HG03175 (cell line): ENCODE measurements at regions not wholly inside any gene's neighbourhood (a gene's known extent, or its start where the extent isn't known, plus 50 kb on each side); places are given as distances from the start of the nearest gene placed in this dataset.

Source experiments
- ATAC-seq: cut with Tn5 transposase; IDR thresholded peaks from one replicate; pipeline ENCODE4 v1.9.1; 2021; ENCODE audit warnings: mild to moderate bottlenecking, moderate library complexity; ENCODE audit not compliant: unreplicated experiment

DNA sequence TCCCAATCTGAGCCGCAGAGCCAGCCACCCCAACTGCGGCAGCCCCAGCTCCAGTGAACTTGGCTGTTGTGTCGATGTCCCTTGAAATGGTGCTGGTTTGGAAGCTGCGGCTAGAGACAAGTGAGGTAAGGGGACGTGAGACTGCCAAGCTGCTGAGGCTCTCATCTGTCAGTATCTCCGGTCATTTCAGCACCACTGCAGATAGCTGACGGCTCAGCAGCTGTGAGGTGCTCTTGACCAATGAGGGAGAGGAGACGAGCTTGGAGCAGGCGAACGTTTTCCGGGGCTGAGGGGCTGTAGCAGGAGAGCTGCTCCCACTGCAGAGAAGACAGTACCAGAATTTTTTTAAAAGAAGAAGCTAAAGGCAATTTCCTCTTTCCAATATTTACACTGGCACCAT is 175.5 kb upstream of the CASK start:
- ATAC-seq: no peak

DNA sequence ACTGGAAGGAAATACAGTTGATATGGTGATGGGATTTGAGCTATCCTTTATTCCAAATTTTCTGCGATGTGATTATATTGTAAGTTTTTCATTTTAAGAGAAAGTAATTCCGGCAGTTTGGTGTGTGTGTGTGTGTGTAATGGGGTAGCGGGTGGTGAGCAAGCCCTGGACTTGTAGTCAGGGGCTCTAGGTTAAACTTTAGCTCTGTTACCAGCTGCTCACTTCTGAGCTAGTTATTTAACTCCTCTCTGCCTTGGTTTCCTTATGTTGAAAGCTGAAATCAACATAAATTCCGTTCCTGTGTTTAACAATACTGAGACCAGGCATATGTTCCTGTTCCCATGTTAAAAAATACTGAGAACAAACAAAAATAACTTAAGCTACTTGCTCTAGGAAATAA is 174.1 kb upstream of the CASK start:
- no peak for ATAC-seq

DNA sequence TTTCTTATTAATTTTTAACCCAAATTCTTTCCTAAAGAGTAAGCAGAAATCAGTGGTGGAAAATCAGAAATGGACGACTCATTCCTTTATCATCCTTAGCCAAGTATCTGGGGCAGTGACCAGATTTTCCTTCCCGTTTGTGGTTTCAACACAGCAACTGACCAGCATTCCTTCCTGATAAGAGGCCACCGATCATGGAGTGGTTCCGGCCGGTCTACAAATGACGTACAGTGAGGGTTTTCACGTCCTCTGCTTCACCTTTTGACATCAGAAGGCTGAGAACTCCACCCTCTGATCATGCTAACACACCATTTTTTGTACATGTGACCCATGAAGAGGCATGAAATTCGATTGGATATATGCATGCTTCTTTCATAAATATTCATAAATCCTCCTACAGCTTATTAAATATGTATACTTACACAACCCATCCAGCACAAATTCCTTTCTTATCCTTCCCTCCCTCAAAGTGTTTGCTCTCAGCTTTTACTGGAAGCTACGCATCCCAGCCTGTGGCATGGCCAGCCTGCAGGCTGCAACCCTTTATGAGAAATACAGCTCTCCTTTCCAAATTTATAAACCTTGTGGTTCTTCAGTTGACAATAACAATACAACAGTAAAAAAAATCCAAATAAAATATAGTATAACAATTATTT is 173.0 kb upstream of the CASK start:
- no peak for ATAC-seq

DNA sequence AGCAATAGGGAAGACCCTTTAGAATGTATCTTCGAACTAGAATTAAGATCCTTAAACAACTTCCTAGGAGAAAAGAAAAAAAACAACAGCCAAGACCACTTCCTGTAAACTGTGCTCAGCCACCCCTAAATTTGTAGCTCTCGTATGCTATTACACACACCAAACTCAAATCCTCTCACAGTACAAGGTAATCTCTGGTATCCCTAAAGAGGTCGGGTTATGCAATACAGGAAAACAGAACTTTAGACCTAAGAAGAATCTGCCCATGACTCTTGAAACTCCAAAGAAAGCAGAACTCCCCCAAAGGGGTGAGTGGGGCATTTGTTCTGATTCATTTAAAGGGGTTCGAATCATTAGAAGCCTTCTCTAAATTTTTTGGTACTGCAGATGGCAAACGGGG is 170.9 kb upstream of the CASK start:
- ATAC-seq: no peak

DNA sequence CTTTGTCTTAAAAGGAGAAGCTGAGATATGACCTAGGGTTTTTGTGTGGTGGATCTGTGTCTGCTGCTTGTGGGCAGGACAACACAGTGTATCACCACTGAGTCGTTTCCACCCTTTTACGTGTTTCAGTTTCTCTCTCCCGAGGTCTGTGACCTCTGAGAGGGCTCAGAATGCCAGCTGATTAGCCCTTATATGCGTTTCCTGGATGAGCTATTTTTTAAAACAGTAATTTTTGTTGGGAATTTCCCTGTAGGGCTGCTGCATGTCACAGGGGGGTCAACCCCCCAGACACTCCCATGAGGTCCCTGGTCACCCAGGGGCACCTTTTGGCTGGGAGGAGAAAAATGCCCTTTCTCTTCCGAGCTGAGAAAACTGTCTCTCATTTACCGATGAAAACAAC is 170.4 kb upstream of the CASK start:
- ATAC-seq: no peak

DNA sequence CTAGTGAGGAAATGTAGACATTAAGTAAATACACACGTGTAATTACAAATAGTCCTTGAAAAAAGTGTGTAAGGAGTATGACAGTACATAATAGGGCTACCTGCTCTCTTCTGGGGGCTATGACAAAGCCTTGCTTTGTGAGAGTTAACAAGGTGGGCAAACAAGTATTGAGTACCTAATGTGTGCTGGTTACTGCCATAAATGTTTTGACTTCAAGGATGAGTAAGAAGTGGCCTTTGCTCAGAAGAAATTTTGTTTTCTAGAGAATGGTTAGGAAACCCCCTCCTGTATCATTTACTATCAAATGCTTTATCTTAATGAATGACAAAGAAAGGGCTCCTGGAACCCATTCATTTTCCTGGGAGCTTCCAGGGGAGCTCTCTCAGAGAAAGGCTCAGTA is 167.0 kb upstream of the CASK start:
- no peak for ATAC-seq

DNA sequence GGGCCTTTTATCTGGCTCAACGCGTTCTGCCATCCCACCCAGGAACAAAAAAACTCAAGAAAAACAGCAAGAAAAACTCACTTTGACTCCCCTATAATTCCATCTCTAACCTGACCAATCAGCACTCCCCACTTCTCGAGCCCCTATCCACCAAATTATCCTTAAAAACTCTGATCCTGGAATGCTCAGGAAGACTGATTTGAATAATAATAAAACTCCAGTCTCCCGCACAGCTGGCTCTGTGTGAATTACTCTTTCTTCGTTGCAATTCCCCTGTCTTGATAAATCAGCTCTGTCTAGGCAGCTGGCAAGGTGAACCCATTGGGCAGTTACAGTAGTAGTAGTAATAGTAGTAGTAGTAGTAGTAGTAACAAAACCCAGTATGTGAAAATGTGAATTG is 165.7 kb upstream of the CASK start:
- ATAC-seq: no peak

DNA sequence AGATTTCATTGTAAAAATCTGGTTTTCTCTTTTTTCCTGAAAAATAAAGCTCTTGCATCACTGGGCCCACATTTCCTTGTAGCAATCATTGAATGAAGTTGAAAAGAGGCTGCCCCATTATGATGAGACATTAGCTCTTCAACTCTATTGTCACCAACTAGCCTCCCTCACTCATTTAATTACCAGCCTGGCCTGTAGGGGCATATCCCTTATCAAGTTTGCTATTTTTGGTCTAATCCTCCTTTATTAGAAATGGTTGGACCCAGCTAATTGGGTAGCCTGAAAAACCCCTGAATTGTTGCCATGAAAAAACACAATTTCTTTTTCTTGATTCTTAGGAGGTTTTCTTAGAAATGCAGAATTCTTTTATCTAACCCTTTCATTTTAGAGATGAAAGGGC is 164.6 kb upstream of the CASK start:
- no peak for ATAC-seq

DNA sequence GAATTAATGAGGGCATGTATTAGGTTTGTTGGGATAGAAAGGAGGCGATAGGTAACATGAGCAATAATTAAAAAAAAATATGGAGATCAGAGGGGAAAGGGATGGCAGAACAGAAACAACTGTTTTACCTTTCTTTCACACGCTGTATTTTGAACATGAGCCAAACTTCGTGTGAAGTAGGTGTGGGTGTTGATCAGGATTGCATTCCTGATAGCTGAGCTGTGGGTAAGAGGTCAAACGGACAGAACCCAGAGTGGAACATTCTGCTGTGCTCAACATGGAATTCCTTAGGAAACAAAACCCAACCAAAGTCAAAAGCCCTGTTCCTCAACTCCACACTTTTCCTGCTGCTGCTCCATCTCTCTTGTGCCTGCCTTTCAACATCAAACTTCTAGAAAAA is 162.5 kb upstream of the CASK start:
- no peak for ATAC-seq

DNA sequence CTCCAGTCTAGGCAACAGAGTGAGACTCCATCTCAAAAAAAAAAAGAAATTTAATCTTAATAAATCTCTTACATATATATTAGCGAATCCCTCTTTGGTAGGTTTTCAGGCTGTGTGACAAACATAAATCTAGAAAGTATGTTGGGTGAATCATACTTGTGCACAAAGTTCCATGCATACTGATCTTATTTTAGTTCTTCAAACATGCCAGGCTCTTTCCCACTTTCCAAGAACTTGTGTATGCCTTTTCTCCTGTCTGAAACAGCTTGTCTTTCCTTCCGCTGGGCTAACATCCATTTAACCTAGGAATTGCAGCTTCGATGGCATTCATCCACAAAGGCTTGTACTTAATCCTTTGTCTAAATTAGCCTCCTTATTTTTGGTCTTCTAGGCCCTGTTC is 156.6 kb upstream of the CASK start:
- ATAC-seq: no peak

DNA sequence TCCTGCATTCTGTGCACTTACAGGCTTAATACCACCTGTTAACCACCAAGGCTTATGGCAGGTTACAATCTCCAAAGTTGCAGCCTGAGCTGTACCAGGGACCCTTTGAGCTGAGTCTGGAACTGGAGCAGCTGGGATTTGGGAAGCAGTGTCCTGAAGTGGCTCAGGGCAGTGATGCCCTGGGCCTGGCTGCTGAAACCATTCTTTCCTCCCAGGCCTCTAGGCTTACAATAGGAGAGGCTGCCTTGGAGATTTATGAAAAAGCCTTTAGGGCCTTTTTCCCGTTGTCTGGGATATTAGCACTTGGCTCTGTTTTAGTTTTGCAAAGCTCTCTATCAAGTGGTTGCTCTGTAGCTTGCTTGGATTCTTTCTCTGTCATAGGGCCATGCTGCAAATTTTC is 154.3 kb upstream of the CASK start:
- no peak for ATAC-seq

DNA sequence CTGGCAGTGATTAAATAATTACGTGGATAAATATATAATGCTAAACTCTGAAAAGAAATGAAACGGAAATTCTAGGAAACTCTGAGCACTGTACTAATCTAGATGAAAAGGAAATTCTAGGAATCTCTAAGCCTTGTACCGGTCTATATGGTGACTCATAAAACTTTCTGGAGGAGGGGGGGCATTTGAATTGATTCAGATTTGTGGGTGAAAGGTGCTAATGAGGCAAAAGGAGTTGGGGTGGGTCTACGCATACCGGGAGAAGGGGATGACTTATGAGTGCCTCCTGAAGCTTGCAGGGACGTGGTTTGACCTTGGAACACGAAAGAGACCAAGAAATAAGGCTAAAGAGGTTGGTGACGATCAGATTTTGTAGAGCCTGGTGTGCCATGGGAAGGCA is 151.7 kb upstream of the CASK start:
- no peak for ATAC-seq

DNA sequence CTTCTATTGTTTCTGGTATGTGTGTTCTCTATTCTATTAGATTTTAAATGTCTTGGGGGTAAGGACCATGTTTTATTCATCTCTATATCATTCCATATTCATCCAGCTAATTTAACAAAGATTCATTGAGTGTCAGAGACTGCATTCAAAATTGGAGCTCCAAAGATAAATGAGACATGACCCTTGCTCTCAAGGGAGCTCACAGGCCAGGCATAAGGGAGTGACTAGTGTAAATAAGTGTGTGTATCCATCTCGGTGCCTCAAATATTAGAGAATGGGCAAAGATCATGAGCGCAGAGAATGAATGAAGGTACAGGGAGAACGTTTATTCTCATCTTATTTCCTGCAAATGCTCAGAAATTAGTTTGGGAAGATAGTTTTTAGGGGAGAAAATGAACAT is 150.1 kb upstream of the CASK start:
- ATAC-seq: no peak

DNA sequence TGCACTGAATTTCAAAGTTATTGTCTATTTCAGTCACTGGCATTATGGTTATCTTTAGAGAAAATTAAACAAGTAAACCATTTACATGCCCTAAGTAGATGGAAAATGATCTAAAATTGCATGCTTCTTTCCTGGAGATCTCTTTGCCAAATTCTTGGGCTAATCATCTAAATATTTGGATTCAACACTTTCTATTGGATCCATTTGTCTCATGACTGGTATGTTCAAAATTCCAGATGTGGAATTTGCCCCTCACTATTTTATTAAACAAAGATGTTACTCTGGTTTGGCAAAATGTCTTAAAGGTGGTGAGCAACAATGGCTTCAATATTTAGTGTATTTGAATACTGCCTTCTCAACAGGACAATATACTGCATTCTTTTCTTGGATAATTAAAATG is 147.5 kb upstream of the CASK start:
- no peak for ATAC-seq

DNA sequence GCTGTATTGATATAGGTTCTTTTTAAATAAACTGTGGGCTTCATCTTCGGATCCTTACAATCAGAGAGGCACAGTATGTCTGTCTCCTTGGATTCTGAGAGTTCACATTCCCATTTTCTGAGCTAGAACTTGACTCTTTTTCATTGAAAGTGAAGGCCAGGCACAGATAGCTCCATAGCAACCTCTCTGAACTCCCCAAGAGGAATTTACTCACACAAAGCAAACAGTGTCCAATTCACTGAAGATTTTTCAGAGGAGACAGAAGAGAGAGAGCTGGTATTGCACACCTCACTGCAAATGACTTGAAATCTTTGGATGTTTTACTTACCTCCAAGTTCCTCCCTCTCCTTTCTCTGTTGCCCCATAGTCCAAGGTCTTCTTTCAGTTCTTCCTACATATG is 130.9 kb upstream of the CASK start:
- ATAC-seq: no peak

DNA sequence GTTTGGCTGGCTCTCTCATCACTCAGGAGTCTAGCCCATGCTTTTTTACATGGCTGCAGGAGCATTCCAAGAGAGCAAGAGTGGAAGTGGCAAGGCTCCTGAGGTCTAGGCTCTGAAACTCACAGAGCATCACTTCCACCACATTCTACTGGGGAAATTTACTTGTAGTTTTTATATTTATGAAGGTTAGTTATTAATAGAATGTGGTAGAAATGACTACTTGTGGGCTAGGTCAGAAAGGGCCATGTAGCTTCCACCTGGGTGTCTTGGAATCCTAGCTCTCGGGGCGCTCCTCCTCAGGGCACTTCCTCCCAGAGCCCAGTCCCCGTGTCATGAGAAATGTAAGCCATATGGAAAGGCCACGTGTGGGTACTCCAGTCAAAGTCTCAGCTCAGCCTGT is 127.0 kb upstream of the CASK start:
- ATAC-seq: no peak

DNA sequence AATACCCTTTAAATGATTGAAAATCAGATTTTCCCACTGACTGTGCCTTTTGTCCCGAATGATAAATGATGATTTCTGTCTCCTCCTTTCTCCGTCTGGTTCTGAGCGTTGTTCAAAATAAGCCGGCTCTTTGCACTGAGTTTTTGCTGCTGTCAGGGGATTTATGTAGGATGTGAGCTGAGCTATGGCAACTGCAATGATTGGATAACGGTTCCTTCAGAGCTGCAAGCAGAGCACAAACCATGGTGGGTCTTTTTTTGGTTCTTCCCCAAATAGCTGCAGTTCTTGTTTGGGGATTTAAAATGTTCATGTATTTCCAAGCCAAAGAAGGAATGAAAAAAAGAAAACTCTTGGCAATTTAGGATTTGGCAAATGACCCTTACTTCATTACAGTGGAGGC is 124.5 kb upstream of the CASK start:
- no peak for ATAC-seq

DNA sequence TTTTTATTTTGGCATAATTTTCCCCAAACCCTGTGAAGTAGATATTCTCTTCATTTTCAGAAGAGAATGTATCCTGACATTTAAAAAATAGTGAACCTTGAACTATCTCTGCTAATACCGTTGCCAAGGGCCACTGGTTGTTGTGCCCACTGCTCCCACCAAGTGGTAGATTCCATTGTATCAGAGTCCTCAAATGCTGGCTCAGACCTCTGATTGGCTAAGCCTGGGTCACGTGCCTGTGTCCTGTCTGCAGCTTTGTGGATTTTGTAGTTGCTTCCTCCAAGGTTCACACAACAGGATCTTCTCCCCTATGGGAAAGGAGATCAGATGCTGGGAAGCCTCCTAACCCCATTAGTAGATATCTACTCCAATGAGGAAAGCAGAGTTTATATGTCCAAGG is 104.8 kb upstream of the CASK start:
- ATAC-seq: no peak

DNA sequence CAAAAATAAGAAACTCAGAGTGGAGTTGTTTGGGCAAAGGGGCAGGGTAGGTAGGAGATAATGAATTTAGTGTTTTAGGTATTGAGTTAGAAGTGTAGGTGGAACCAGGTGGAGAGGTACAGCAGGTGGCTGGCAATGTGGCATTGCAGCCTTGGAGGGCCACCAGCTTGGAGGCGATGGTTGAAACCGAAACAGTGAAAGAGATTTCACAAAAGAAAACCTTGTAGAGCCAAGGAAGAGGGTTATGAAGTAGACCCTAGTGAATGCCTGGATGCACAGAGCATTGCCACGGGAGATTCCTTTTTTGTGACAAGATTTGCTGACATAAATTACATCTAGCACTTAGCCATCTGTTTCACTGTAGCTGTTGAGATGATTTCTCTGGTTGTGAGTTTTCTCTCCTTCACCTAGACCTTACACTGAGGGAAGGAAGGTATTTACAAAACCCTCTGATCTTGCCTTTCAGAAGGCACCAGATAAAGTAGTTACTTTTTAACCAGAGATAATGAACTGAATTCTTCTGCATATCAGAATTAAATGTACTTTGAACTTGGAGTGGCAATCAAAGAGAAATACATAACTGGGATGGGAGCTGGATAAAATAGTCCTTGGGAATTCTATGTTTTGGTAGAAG is 104.1 kb upstream of the CASK start:
- ATAC-seq: no peak

DNA sequence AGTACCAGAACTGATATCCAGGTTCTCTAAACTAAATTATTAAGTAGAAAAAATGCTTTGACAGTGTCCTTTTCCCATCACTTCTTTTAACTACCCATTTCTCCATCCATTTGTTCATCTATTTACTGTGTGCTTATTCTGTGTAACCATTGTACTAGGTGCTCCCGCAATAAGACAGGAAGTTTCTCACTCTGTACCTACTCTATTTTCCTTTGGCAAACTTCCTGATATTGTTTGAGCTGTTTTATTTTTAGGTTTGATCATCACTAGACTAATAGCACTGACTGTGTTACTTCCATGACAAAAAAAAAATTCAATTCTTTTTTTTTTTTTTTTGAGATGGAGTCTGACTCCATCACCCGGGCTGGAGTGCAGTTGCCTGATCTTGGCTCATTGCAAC is 102.5 kb upstream of the CASK start:
- ATAC-seq: no peak

DNA sequence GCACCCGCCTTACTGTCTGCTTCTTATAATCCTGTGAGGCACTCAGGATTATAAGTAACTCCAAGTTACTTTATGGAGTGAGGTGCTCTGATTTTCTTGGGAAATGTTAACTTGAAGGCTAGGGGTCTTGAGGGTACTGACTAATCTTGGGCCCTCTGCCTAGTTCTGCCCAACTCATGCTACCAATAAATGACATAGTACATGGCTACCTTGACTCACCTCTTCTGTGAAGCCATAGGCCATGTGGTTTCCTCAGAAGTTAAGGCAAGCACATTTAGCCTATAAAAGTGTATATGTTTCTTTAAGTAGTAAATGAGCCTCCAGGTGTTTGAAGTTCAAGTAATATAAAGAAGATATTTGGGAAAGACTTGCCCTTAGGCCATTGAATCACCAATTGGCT is 99.8 kb upstream of the CASK start:
- no peak for ATAC-seq

DNA sequence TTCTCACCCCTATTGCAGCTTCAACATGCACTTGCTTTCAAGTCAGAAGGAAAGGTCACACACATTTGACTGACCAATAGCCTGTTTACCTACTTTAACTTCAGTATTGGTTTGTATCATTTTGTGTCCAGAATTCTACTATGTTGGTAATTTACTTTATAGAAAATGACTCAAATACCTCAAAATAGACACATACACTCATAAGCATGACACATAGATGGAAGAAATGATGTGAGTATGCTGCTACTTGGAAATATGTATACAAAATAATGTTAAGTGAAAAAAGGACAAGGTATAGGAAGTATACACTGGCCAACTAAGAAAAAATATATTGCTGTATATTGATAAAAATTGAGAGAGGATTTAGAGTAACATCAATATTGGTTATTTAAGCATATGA is 98.8 kb upstream of the CASK start:
- ATAC-seq: no peak

DNA sequence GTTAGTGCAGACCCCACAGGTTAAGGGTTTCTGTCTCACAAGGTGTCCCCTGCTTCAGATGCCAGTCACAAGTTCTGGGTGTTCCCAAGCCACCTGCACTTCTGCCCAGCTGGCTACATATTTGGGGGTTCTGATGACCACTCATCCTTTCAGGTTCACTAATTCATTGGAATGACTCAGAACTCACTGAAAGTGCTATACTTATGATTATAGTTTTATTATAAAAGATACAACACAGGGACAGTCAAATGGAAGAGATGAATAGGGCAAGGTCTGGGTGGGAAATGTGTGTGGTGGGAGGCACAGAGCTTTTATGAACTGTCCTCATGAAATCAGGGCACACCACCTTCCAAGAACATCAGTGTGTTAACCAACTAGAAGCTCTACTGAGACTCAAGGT is 97.7 kb upstream of the CASK start:
- no peak for ATAC-seq
